Activated CD4-positive, alpha-beta T cell treated with anti-CD3 and anti-CD28 coated beads for 36 hours (primary cell): ENCODE measurements at regions not wholly inside any gene's neighbourhood (a gene's known extent, or its start where the extent isn't known, plus 50 kb on each side); places are given as distances from the start of the nearest gene placed in this dataset.

Source experiments
- ATAC-seq: fragments of 200-7000 bp; cut with Tn5 transposase; one replicate; pipeline ENCODE4 v1.10.0; 2021; ENCODE audit warnings: mild to moderate bottlenecking, moderate library complexity
- CTCF ChIA-PET: fragments of 350-600 bp; sonication (Branson Sonifier 250); formaldehyde crosslinking; loops from one replicate; lab custom pipeline; 2021; ENCODE audit warnings: antibody characterized with exemption; lab: Charles Lee
- POLR2A ChIA-PET: fragments of 350-600 bp; sonication (Branson Sonifier 250); formaldehyde crosslinking; loops from one replicate; lab custom pipeline; 2021; ENCODE audit warnings: antibody characterized with exemption, inconsistent platforms; lab: Charles Lee
- DNase-seq: peaks from one replicate; pipeline ENCODE4 v3.0.0-alpha.2; 2020
- H3K27ac Mint-ChIP-seq: one replicate; pipeline ENCODE4 v1.8.0; 2021; ENCODE audit warnings: mixed read lengths
- H3K27me3 Mint-ChIP-seq: one replicate; pipeline ENCODE4 v1.8.0; 2021; ENCODE audit warnings: mixed read lengths
- H3K36me3 Mint-ChIP-seq: one replicate; pipeline ENCODE4 v1.8.0; 2021; ENCODE audit warnings: low read depth, mixed read lengths
- H3K4me1 Mint-ChIP-seq: one replicate; pipeline ENCODE4 v1.8.0; 2021; ENCODE audit warnings: mixed read lengths
- H3K4me3 Mint-ChIP-seq: one replicate; pipeline ENCODE4 v1.8.0; 2021; ENCODE audit warnings: mild to moderate bottlenecking, moderate library complexity, mixed read lengths
- H3K9me3 Mint-ChIP-seq: one replicate; pipeline ENCODE4 v1.8.0; 2021; ENCODE audit warnings: low read depth, mixed read lengths
- intact Hi-C, 2 experiments: fragments of 100-400 bp; cut with DNase I in 1 of 2; cut with micrococcal nuclease in 1 of 2; formaldehyde crosslinking; loops; one replicate each; pipeline versions ENCODE4 v1.14.2 to v1.15.1; 2022 to 2024; cut with DNase I, micrococcal nuclease
- microRNA-seq: library from miRNA; unstranded; fragments of <30 nt; microRNA quantifications from one replicate; pipeline ENCODE4 v1.2.0, GENCODE V29; 2021; ENCODE audit warnings: borderline replicate concordance

- CTCF ChIA-PET: interaction anchor here (0.6 kb wide), 1 partner anchor 1005 kb away, joined by 3 read pairs; no protein-coding TSS in a partner anchor
- no peak overlapping the region for H3K27ac Mint-ChIP-seq
- intact Hi-C loops: no loop called here
Observed at GRCh38 chr7:131276190-131276589, 51.5 kb upstream of the MKLN1 start.

GRCh38 chr7:131276748-131277147, 50.9 kb upstream of the MKLN1 start:
- H3K9me3 Mint-ChIP-seq: no peaks in the 10 kb centered on the region
- ChIA-PET POLR2A (no interaction called here), CTCF (interaction anchor here (1.0 kb wide), 1 partner anchor 50 kb away, joined by 4 read pairs; no protein-coding TSS in a partner anchor)
- H3K36me3 Mint-ChIP-seq: no peaks in the 10 kb centered on the region
- intact Hi-C loops: no loop called here
- H3K27me3 Mint-ChIP-seq: no peaks in the 10 kb centered on the region
- DNase-seq (no peak), ATAC-seq (no peak)
- no peak overlapping the region for H3K27ac Mint-ChIP-seq
- H3K4me1 Mint-ChIP-seq: no peaks in the 10 kb centered on the region
- no peak overlapping the region for H3K4me3 Mint-ChIP-seq

More at GRCh38 chr7:131276190-131276589, 51.5 kb upstream of the MKLN1 start:
- no peak for ATAC-seq
- no peaks in the 10 kb centered on the region for H3K36me3 Mint-ChIP-seq
- H3K4me1 Mint-ChIP-seq: no peaks in the 10 kb centered on the region
- no peak for DNase-seq
- H3K4me3 Mint-ChIP-seq: no peak overlapping the region
- no peaks in the 10 kb centered on the region for H3K27me3 Mint-ChIP-seq
- no peaks in the 10 kb centered on the region for H3K9me3 Mint-ChIP-seq
- POLR2A ChIA-PET: no interaction called here

Small RNAs in the stretch of these regions (microRNA-seq; reads per million reads assigned to microRNA genes)
- 25,145 reads per million, percentile 98 among the genes with 10 or more reads in this experiment for gene MIR29A
